IPS DF 4.7 (cell line): ENCODE measurements at regions not wholly inside any gene's neighbourhood (a gene's known extent, or its start where the extent isn't known, plus 50 kb on each side); places are given as distances from the start of the nearest gene placed in this dataset.
"Not testable (repeated sequence)": the region's sequence is repeated elsewhere in the genome, so short reads cannot be mapped to it uniquely, and the experiment has no call there.

Source experiments
- DNase-seq: peaks from one replicate; pipeline ENCODE4 v3.0.0-alpha.2; 2013; ENCODE audit warnings: low spot score; ENCODE audit errors: extremely low read depth

DNA sequence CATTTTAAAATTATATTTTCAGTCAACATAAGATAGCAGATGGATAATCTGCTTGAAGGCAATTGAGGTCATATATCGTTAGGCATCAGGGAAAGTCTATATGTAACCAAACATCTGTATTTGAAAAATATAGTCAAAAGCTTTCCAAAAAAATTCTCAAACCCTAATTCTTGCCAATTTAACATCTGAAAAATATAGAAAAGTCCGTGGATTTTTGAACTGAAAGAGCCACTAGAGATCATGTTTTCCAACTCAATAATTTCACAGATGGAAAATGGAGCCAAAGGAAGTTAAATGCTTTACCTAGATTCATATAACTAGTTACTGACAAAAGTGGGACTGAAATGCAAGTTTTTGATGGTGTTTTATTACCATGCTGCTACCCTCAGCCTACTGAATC, 185.1 kb upstream of the ZNF804A start:
- DNase-seq, result no peak

DNA sequence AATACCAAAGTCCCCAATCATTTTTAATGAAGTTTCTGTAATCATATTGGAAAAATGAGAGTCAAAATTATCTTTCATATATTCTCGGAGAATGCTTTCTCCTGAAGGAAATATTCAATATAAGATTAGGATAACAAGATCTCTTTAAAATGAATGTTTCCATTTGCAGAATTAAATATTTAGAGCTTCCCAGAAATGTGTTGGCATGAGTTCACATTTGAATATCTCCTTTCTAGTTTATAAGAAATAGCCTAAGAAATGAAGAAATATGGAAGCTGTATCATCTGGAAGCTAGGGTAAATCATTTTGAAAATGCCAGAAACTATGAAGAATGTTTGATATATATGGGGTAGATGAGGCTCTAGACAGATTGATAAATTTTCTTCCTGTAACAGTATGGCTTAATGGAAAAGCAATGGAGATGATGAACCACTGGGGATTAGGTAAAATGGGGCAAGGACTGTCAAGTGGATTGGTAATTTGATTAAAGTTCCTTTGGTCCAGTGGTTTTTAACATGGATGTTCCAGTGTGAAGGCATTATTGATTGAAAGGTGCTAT, 184.6 kb upstream of the ZNF804A start:
- no peak for DNase-seq

DNA sequence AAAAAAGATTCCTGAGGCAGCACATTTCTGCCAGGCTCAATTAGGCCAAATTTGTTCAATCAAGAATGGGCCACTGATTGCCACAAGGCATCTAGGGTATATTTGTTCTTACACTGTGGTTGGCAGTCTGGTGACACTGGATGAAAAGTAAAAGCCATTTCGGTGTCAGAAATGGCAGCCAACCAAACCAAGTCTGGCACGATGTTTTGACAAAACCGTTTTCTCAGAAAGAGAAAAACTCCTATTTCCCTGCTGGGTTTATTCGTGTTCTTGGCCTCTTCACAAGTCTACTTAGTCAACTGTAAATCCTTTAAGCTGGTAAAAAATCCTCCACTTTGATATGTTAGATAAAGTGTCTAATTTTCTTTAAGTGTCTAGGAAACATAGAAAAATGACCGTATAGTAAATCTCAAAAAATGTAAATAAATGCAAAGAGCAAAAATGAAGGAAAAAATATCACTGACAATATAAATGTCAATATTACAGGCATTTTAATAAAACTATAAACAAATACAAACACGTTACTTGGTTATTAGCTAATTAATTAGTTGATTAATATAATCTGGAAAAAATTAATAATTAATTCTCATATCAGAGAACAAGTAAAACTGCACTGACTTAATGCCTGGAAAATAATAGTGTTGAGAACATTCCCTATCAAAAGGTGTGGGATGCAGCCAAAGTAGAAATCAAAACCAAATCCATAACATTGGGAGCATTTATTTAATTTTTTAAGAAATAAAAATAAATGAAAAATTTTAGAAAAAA, 182.0 kb upstream of the ZNF804A start:
- DNase-seq, result no peak

DNA sequence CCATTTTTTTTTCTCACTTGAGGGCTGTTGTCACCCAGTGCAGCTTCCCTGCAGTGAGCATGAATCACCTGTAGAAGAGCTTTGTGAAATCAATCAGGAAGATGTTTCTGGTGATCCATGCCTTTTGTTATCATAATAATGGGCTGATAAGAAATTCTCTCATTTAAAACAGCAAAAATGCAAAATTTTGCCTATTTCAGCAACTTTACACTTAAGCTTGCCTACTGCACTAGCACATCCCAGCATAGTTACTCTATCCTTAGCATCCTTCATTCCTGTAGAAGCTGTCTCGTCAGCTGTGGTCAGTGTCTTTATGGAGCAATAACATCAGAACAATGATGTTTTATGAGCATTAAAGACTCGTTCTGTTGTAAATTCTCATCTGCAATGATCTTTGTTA, 178.6 kb upstream of the ZNF804A start:
- no peak for DNase-seq

DNA sequence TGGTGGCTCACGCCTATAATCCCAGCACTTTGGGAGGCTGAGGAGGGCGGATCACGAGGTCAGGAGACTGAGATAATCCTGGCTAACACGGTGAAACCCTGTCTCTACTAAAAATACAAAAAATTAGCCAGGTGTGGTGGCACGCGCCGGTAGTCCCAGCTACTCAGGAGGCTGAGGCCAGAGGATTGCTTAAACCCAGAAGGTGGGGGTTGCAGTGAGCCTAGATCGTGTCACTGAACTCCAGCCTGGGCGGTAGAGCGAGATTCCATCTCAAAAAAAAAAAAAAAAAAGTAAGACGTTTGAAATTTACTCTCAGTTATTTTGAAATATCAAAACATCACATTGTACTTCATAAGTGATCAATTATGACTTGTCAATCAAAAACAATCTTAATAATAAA, 176.9 kb upstream of the ZNF804A start:
- DNase-seq, result not testable (repeated sequence)

DNA sequence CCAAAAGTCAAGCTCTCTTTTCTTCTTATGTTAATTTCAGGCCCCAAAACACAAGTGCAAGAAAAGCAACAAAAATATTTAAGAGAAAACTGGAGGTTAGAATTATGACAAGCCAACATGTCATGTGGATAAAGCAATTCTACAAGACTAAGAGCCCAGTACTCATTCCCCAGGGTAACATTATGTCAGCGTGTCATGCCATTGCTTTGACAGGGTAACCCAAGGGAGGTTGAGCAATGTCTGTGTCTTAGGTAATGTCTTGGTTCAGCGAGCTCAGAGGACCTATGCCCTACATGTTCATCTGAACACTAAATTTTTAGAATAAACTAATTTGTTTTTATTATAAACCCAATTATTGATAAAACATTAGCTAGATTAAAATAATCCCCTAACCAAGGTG, 173.2 kb upstream of the ZNF804A start:
- DNase-seq, result no peak

DNA sequence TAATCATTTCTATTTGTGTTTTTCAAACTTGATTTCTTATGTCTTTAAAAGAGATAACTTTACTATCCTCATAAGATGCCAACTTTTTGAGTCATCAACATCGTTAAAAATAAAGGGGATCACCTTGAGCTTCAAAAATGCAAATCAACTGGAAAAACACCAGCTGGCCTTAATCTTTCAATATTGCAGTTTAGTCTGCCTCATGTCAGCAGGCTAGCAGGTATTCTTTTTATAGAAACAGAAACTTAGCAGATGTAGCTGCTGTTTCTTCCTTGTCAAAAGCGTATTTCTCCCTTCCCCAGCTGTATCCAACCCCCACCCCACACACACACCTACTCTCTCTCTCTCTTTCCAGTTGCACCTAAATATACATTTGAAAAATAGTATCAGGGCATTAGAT, 154.1 kb upstream of the ZNF804A start:
- no peak for DNase-seq

DNA sequence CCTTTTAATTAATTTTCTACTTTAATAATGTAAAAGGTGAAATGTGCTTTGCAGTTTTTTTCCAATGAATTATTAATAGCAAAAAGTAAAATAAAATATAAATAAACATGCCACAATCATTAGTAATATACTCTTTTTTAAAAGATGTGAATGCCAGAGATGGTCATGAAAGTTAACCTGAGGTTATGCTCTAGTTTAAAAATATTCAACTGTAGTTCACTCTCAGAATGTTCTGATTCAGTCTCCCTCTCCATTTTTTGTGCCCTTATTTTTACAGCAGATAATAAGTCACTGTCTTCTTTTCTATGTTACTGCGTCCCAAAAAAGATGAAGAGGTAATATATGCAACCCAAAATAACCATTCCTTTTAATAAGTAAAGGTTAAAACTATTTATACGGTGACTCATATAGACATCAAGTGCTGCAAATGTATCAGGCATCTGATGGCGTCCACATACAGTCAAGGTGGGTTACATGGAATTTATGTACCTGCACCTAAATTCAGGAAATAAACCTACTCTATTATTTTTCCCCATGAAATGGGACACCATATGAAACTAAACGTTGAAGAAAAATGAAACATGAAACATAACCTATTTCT, 153.6 kb upstream of the ZNF804A start:
- no peak for DNase-seq

DNA sequence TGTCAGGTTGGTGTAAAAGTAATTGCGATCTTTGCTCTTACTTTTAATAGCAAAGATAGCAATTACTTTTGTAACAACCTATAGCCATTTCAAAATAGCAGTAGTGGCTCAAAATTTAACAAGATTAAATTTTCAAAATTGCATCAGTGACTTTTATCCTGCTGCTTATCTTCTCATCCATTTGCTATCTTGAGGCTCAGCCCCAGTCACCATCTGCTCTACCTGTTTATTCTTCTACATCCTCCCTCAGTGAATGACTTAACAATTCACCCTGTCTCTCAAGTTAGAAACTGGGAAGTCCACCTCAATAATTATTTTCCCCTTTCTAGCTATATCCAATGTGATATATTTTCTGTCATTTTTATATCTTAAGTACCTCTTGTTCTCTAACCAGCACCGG, 148.6 kb upstream of the ZNF804A start:
- DNase-seq, result no peak

DNA sequence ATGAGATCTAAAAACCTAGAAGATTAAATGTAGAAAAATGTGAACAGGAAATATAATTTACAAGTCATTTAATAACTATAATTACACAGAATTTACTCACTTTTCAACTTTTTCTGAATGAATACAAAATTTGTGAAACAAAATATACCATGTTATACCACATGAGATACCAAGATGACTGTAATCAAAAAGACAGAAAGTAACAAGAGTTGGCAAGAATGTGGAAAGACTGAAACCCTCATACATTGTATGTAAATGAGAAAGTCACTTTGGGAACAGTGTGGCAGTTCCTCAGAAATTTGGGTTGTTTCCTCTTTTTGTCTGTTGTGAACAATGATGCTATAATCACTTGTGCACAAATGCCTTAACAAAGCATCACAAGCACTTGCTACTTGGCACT, 145.4 kb upstream of the ZNF804A start:
- no peak for DNase-seq

DNA sequence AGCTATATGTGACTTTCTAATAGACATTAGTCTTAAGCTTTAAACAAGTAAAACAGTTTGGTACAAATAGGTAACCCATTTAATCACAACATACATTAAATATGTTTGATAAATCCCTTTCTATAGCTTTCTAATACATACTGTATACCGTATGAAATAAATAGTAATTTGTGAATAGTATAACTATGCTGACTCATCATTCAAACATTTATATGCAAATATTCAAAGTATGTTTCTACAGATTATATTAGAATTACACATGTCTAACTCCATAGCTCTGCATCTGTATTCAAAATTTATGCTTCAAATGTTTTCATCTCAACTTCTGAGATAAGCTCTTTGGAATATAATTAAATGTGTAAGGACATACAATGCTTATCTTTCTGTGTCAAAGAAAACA, 142.7 kb upstream of the ZNF804A start:
- no peak for DNase-seq

DNA sequence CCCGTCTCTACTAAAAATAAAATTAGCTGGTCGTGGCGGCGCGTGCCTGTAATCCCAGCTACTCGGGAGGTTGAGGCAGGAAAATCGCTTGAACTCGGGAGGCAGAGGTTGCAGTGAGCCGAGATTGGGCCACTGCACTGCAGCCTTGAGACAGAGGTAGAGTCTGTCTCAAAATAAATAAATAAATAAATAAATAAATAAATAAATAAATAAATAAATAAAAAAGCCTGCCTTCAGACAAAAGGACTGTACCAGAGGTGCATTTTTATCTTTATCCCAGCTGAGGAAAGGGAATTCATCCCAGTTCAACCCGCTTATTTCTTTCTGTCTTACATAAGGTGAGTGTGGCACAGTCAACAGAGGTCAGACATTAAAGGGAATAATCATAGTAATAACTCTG, 141.6 kb upstream of the ZNF804A start:
- DNase-seq, result not testable (repeated sequence)

DNA sequence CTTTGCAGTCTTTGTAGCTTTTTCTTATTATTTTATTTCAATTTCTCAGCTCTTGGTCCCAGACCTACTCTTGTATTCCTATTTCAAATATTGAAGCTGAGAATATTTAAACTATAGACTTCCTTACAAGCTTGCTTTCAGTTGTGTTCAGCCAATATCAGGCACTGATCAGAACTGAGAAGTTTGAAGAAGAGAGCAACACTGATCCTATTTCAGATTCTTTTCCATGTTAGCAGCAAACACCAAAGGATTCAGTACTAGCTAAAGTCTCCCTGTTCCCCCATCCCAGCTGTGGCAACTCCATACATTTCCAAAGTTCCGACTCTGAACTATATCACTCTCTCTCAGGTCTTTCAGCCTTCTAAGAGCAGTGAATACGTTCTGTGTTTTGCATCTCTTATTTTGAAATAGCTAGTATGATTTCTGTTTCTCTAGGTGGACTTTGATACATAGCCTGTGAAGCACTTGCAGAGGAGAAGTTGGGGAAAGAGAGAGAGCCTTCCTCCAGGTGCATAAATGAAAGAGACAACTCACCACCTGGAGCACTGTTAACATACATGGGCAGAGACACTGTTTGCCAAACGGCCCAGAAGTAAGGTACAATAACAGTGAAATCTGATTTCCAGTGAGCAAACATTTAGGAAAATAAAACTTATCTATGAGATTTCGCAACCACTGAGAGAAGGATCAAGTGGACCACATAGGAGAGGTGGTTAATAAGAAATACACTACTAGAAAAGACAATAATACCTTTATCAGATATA, 135.0 kb upstream of the ZNF804A start:
- no peak for DNase-seq

DNA sequence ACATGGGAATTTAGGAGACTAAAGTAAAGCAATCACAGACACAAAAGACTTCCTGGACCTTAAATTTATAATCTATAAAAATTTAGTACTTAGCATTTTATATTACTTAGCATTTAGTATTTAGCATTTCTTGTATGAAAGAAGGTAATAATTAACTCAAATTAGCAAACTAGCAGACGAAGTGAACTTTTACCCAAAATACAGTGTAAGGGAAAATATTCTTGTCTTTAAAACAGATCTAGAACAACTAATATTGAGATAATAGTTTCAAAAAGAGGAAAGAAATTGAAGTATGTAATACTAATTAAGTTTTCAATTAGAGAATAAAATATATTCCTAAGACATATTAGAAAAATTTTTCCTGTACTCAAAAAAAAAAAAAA, 134.5 kb upstream of the ZNF804A start:
- no peak for DNase-seq

DNA sequence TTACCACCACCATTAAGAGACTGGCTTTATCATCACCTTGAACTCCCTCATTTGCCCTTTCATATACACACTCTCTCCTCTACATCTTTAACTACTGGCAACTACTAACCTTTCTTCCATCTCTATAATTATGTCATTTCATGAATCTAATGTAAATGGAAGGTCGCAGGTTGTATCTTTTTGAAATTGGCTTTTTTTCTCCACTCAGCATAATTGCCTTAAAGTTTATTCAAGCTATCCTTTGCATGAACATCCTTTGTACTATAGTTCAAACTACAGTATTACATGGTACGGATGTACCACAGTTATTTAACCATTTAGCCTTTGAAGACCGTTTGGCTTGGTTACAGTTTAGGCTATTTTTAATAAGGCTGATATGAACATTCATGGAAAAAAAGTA, 129.5 kb upstream of the ZNF804A start:
- DNase-seq, result no peak

DNA sequence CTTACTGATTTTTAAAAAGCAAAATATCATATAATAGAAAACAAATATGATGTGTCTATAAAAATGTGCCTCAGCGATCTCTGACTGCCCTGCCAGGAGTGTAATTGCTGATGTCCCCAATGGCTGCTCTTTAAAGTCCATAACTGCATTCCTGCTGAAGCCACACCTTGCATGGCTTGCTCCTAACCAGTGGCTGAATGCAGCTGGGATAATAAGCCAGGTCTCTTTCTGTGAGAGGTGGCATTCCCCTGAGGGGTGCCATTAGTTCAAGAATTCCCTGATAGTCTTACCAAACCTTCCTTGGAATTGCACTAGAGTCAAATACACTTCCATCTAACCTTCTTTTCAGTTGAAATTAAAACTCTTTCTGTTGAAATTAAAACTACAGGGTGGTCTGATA, 125.8 kb upstream of the ZNF804A start:
- no peak for DNase-seq

DNA sequence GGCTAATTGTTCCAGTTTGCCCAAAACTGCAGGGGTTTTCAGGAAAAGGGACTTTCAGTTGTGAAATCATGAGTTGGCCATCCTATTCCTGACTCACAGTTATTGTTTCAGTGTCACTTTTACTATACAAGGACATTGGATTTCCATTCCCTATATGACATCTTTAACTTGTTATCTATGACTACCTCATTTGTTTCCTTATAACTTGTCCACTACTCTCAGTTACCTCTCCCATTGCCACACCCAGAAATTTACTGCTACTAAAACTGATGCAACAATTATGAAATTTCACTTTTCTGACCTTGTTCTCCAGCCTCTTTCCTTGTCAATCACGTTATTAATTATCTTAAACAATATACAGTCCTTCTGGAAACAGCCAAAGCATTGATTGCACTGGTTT, 116.5 kb upstream of the ZNF804A start:
- DNase-seq, result no peak

DNA sequence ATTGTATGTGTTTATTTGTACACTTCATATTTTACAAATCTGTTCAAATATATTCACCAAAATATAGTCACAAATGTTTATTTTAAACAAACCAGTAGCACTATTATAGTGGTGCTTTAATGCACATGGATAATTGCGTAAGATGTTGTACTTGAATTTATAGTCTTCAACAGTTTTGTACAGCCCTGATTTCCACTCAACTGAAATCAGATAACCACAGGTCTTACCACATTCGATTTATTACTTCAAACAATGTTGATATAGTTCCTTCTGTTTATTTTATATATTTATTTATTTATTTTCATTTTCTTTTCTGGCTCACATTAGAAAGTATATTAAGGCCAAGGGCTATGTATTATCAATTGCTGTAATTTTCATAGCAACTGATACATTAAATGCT, 99.4 kb upstream of the ZNF804A start:
- DNase-seq, result no peak

DNA sequence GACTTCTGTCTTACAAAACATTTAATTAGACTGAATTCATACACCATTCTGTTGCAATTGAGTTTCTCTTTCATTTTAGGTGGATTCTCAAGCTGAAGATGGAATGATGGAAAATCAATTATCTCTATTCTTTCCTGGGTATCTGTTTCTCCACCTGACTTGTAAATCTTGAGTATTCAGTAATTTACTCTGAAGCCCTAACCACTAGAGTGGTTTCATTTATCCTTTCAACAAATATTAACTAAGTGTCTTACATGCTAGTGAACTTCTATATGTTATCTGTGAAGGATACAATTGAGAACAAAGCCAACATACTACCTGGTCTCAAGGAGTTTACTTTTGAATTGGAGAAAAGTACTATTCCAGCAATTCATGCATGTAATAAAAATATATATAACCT, 94.1 kb upstream of the ZNF804A start:
- DNase-seq, result no peak

DNA sequence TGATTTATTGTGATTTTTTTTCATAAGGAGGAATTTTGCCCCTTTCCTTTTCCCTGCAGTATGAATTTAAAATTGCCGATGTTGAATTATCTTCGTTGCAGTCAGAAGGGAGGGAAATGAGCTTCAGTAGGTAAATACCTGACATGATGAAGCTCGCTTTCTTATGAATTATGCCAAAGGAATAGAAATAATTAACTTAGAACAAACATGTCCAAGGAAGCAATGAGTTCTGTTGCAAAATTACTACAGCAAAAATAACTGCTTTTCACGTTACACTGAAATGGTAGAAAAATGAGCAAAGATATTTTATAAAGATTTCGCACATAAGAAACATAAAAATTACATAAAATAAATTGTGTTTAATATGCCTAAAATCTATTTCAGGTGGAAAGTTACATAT, 91.1 kb upstream of the ZNF804A start:
- no peak for DNase-seq

DNA sequence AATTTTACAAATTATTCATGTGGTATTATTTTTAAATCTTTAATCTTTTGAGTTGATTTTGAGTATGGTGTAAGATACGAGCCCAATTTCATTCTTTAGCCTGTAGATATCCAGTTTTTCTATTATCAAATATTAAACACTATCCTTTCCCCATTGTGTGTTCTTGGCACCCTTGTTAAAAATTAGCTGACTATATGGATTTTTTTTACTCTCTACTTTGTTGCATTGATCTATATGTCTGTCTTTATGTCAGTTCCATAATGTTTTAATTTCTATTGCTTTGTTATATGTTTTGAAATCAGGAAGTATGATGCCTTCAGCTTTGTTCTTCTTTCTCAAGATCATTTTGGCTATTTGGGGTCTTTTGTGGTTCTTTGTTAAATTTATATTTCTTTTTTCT, 80.9 kb upstream of the ZNF804A start:
- no peak for DNase-seq

DNA sequence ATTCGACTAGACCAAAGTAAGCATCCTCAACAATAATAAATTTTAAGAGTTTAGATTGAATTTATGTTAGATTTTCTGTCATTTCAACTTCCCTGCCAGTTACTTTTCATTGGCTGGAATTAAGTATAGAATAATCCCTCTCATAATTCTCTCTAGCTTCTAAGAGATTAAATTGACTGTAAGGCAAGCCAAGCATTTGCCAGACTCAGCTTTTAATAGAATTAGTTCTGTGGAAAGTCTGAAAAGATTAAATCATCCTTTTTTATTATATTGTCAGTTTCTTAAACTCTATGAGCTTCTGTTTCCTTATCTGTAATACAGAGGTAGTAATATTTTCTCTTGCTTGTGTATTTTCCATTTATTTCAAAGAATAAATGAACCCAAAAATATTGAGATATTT, 77.9 kb upstream of the ZNF804A start:
- no peak for DNase-seq
